ENCODE measurements at regions not wholly inside any gene's neighbourhood (a gene's known extent, or its start where the extent isn't known, plus 50 kb on each side); places are given as distances from the start of the nearest gene placed in this dataset.
A peak's percentile ranks its signal among the peaks of the same experiment; 100 is the strongest.

- no peak overlapping the region for H3K4me3 ChIP-seq (ENCODE audit: low read depth, low read length)
- DNase-seq (ENCODE audit: low read depth) = no peak
- no peak for TF ChIP-seq CTCF (IDR thresholded peaks at IDR 0.05; ENCODE audit: insufficient read depth, low read length)
Measured at GRCh38 chr14:57078054-57078453, 190.7 kb downstream of the EXOC5 start.

GRCh38 chr14:57073986-57074385 is 194.7 kb downstream of the EXOC5 start:
- DNase-seq (ENCODE audit: low read depth) = no peak
- H3K4me3 ChIP-seq (ENCODE audit: low read depth, low read length) = no peak overlapping the region
- no peak for TF ChIP-seq CTCF (IDR thresholded peaks at IDR 0.05; ENCODE audit: insufficient read depth, low read length)

GRCh38 chr14:57071639-57072038 is 197.1 kb downstream of the EXOC5 start:
- no peak overlapping the region for H3K4me3 ChIP-seq (ENCODE audit: low read depth, low read length)
- DNase-seq (ENCODE audit: low read depth) = no peak
- no peak for TF ChIP-seq CTCF (IDR thresholded peaks at IDR 0.05; ENCODE audit: insufficient read depth, low read length)

DNA sequence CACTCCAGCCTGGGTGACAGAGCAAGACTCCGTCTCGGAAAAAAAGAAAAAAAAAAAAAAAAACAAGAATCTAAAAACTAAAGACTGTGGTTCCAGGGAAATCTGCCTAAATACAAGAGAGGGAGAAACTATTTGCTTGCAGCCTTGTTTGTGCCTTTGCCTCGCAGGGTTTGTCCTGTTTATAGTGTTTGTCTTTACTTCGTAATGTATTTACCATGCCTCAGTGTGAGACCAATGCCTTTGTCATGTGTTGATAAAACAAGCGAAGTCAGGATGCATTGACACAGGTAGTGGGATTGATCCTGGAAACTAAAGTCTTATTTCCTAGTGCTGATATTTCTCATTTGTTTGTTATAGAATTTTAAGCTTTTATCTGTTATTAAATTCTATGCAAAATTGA is 199.0 kb downstream of the EXOC5 start:
- no peak for DNase-seq (ENCODE audit: low read depth)
- TF ChIP-seq CTCF (IDR thresholded peaks at IDR 0.05; ENCODE audit: insufficient read depth, low read length) = no peak
- no peak overlapping the region for H3K4me3 ChIP-seq (ENCODE audit: low read depth, low read length)

DNA sequence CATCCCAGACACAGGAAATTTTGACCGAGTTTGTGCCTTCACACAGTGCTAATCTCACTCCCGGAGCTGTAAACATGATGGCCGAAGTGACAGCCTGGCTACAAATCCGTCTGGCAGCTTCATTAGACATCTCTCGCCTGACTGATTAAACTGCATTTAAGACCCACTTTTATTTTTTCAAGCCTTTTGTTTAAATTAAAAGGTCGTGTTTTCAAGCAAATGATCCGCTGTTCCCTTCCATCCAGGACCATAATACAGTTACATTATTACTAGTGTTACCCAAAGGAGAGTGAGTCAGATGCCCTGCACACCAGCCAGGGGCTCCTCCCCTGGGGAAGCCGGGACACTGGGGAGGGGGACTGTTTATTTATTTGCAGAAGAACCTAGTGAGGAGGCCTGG is 200.2 kb downstream of the EXOC5 start:
- no peak for DNase-seq (ENCODE audit: low read depth)
- TF ChIP-seq CTCF (IDR thresholded peaks at IDR 0.05; ENCODE audit: insufficient read depth, low read length) = no peak
- no peak overlapping the region for H3K4me3 ChIP-seq (ENCODE audit: low read depth, low read length)

DNA sequence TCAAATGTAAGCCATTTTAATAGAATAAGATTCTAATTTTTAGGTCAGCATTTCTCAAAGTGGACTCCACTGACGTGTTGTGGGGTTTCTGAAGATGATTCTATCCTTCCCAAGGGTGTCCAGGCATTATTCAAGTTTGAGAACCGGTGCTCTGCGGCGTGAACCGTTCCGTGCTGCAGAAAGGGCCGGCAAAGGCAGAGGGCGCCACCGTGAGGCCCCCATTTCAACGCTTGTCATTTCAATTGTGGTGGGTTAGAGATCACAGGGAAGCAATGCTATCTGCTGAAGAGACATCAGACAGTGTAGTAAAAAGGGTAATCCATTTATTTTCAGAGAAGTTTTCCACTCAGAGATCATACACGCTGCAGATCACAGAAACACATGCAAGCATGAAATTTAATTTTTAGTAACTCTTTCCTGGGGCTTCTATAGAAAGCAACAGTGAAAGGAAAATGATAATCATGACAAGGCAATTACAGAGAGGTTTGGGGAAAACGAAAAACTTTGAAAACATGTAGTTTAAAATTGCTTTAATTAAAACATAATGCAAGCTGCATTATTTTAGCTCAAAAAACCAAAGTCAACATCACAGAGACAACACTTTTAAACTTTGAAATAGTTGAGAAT is 201.7 kb downstream of the EXOC5 start:
- peak; percentile 2 for DNase-seq (ENCODE audit: low read depth)
- no peak overlapping the region for H3K4me3 ChIP-seq (ENCODE audit: low read depth, low read length)
- peak; percentile 52 for TF ChIP-seq CTCF (IDR thresholded peaks at IDR 0.05; ENCODE audit: insufficient read depth, low read length)

- no peak for TF ChIP-seq CTCF (IDR thresholded peaks at IDR 0.05; ENCODE audit: insufficient read depth, low read length)
- no peak overlapping the region for H3K4me3 ChIP-seq (ENCODE audit: low read depth, low read length)
- DNase-seq (ENCODE audit: low read depth) = no peak
Measured at GRCh38 chr14:57066463-57066862, 202.2 kb downstream of the EXOC5 start.

Data from fibroblast of the aortic adventitia (primary cell).